GM12801 (cell line): ENCODE measurements at regions not wholly inside any gene's neighbourhood (a gene's known extent, or its start where the extent isn't known, plus 50 kb on each side); places are given as distances from the start of the nearest gene placed in this dataset.

Experiments used
- CTCF ChIP-seq: IDR thresholded peaks from one replicate; pipeline ENCODE4 v1.5.1; 2011; ENCODE audit warnings: control low read depth; ENCODE audit not compliant: insufficient read length; ENCODE audit errors: extremely low read depth

- TF ChIP-seq CTCF, result no peak
These were observed 335.0 kb upstream of the GALNTL6 start for GRCh38 chr4:171478181-171478580.

GRCh38 chr4:171473155-171473554 lies 340.0 kb upstream of the GALNTL6 start:
- no peak for TF ChIP-seq CTCF

GRCh38 chr4:171472230-171472629 lies 341.0 kb upstream of the GALNTL6 start:
- no peak for TF ChIP-seq CTCF

GRCh38 chr4:171464499-171464898 lies 348.7 kb upstream of the GALNTL6 start:
- TF ChIP-seq CTCF, result no peak

- no peak for TF ChIP-seq CTCF
These were observed 352.0 kb upstream of the GALNTL6 start for GRCh38 chr4:171461191-171461590.

- TF ChIP-seq CTCF, result no peak
These were observed 364.2 kb upstream of the GALNTL6 start for GRCh38 chr4:171448919-171449481.

- no peak for TF ChIP-seq CTCF
These were observed 364.8 kb upstream of the GALNTL6 start for GRCh38 chr4:171448358-171448757.
